ENCODE measurements at regions not wholly inside any gene's neighbourhood (a gene's known extent, or its start where the extent isn't known, plus 50 kb on each side); places are given as distances from the start of the nearest gene placed in this dataset.

DNA sequence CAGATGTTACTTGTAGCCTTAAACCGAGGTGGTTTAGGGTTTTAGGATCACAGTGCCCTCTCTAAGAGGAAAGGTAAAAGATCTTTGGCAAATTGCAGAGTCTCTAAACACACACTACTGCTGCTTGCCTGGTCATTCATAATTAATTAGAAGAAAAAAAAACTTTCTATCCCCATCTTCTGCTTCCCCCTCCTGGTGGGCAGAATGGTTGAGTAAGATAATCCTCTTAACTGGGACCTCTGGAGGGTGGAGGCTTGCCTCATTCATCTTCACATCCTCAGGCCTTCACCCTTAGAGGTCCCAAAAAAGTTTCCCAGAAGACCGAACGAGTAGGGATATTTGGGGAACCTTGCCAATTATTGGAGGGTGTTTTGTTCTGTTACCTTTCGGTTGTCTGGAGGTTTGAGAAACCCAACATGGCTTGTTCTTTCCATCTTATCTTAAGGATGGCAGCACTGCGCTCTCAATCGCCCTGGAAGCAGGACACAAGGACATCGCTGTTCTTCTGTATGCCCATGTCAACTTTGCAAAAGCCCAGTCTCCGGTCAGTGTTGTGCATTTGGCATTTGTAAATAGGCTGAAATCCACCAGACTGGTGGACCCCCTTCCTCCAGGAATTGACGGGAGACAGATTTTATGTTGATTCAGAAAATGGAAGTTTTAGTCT lies 97.3 kb upstream of the DMRT1 start:
- H2BK5ac ChIP-seq (ENCODE audit: low read depth, low read length), result no peak overlapping the region
- no peak overlapping the region for H4K8ac ChIP-seq (ENCODE audit: extremely low read depth, insufficient read depth, low read length)
- no peak overlapping the region for H2BK15ac ChIP-seq (ENCODE audit: low read length)
- H3K18ac ChIP-seq (ENCODE audit: extremely low read depth, low read length), result no peak overlapping the region
- no peaks in the 10 kb centered on the region for H4K20me1 ChIP-seq (replicated peaks in 1 of 2; ENCODE audit: control insufficient read depth in 1 of 2, insufficient read depth in 2 of 2, low read length in 2 of 2)
- no peak overlapping the region for H2AFZ ChIP-seq (ENCODE audit: low read length)
- no peak overlapping the region for H3K27ac ChIP-seq (ENCODE audit: low read depth, low read length)
- no peak overlapping the region for H2BK12ac ChIP-seq (ENCODE audit: low read depth, low read length)
- ChIA-PET POLR2A (ENCODE audit: partially characterized antibody) (no interaction called here), CTCF (ENCODE audit: partially characterized antibody) (interaction anchor here (0.8 to 1.3 kb wide), 4 partner anchors 12 to 127 kb away, joined by 3 to 6 read pairs (median 4); no protein-coding TSS in a partner anchor)
- H4K91ac ChIP-seq (replicated peaks; ENCODE audit: insufficient read length, low read length), result no peak overlapping the region
- no peak overlapping the region for H4K5ac ChIP-seq (ENCODE audit: insufficient read length, low read depth, low read length)
- no peaks in the 10 kb centered on the region for H3K79me1 ChIP-seq (ENCODE audit: low read depth, low read length)
- 94% methylated on average over 9 of the region's 9 CpGs; no CpG with 5 or more reads in 1 of the 2 experiments for WGBS, 2 experiments (ENCODE audit: extremely low coverage in 1 of 2, insufficient coverage in 1 of 2, insufficient read length in 1 of 2, insufficient replicate concordance in 2 of 2, low coverage in 1 of 2, low lambda C conversion rate in 2 of 2, missing lambda C conversion rate in 1 of 2)
- no peaks in the 10 kb centered on the region for H3K79me2 ChIP-seq (ENCODE audit: control insufficient read depth in 1 of 2, insufficient read depth in 2 of 2, low read length in 2 of 2)
- H2AK5ac ChIP-seq (ENCODE audit: low read depth, low read length), result no peak overlapping the region
- H3K36me3 ChIP-seq (ENCODE audit: control insufficient read depth in 2 of 4, insufficient read depth in 4 of 4, low read length in 3 of 4), result peaks cover 0 to 21% (median 13%) of the 10 kb centered on the region in 4 experiments; a peak in 6 of 8 replicates
- no peak overlapping the region for H3K4ac ChIP-seq (replicated peaks; ENCODE audit: insufficient read length, low read depth, low read length)
- DNase-seq (ENCODE audit: low read depth in 1 of 2, low spot score in 2 of 2), result no peak
- no peak overlapping the region for H2BK120ac ChIP-seq (replicated peaks; ENCODE audit: low read depth, low read length)
- no peak for FAIRE-seq
- peaks cover 0 to 7% (median 0%) of the 10 kb centered on the region in 4 experiments; a peak in 2 of 7 replicates for H3K4me1 ChIP-seq (replicated peaks in 1 of 4; ENCODE audit: control insufficient read depth in 3 of 4, insufficient read depth in 4 of 4, low read length in 3 of 4)
- no peaks in the 10 kb centered on the region for H3K27me3 ChIP-seq (replicated peaks in 1 of 4; ENCODE audit: control insufficient read depth in 3 of 4, extremely low read depth in 1 of 4, insufficient read depth in 3 of 4, low read length in 3 of 4)
- no peaks in the 10 kb centered on the region for H3K9me3 ChIP-seq (ENCODE audit: insufficient read depth in 2 of 2, low read depth in 1 of 2, low read length in 1 of 2)
- TF ChIP-seq, protein P1, sequence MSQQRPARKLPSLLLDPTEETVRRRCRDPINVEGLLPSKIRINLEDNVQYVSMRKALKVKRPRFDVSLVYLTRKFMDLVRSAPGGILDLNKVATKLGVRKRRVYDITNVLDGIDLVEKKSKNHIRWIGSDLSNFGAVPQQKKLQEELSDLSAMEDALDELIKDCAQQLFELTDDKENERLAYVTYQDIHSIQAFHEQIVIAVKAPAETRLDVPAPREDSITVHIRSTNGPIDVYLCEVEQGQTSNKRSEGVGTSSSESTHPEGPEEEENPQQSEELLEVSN (IDR thresholded peaks at IDR 0.05), result no peak
- H3K4me2 ChIP-seq (ENCODE audit: insufficient read depth in 1 of 2, low read depth in 2 of 2, low read length in 2 of 2), result no peak overlapping the region
- no peak overlapping the region for H3K4me3 ChIP-seq (ENCODE audit: extremely low read depth in 1 of 4, insufficient read depth in 2 of 4, low read depth in 3 of 4, low read length in 4 of 4)
- H3K23ac ChIP-seq (ENCODE audit: insufficient read length), result no peak overlapping the region
- no peak overlapping the region for H3K56ac ChIP-seq (replicated peaks; ENCODE audit: insufficient read length, low read depth, low read length)
- H3K23me2 ChIP-seq (ENCODE audit: low read depth, low read length), result no peaks in the 10 kb centered on the region
- no peak overlapping the region for H3K9ac ChIP-seq (replicated peaks in 1 of 4; ENCODE audit: extremely low read depth in 1 of 4, low read depth in 3 of 4, low read length in 3 of 4)
- no peak overlapping the region for H2BK20ac ChIP-seq (ENCODE audit: low read length)
- H3K14ac ChIP-seq (ENCODE audit: insufficient read length), result no peak overlapping the region

Data from H1 (cell line).